H9 (cell line): ENCODE measurements at regions not wholly inside any gene's neighbourhood (a gene's known extent, or its start where the extent isn't known, plus 50 kb on each side); places are given as distances from the start of the nearest gene placed in this dataset.
A peak's percentile ranks its signal among the peaks of the same experiment; 100 is the strongest.

ENCODE experiments used
- DNase-seq: peaks from one replicate; pipeline ENCODE4 v3.0.0-alpha.2; 2017
- H2AFZ ChIP-seq: one replicate; pipeline ENCODE4 v1.6.1; 2013; ENCODE audit warnings: mild to moderate bottlenecking, low read length, control low read depth, moderate library complexity
- H2AK5ac ChIP-seq: 2 replicates; pipeline ENCODE4 v1.6.1; 2013; ENCODE audit warnings: low read length, control low read depth, mixed read lengths; ENCODE audit not compliant: insufficient read length
- H2BK120ac ChIP-seq: one replicate; pipeline ENCODE4 v1.6.1; 2013; ENCODE audit warnings: low read depth, mild to moderate bottlenecking, low read length, control low read depth, inconsistent platforms; ENCODE audit not compliant: poor library complexity, severe bottlenecking
- H2BK12ac ChIP-seq: 2 replicates; pipeline ENCODE4 v1.6.1; 2013; ENCODE audit warnings: low read length, control low read depth, mixed read lengths, low read depth; ENCODE audit not compliant: insufficient read length
- H2BK15ac ChIP-seq: 2 replicates; pipeline ENCODE4 v1.6.1; 2013; ENCODE audit warnings: low read depth, low read length, control low read depth
- H2BK20ac ChIP-seq: one replicate; pipeline ENCODE4 v1.6.1; 2013; ENCODE audit warnings: low read depth, mild to moderate bottlenecking, low read length, control low read depth, inconsistent platforms; ENCODE audit not compliant: poor library complexity, severe bottlenecking
- H2BK5ac ChIP-seq: 2 replicates; pipeline ENCODE4 v1.6.1; 2013; ENCODE audit warnings: low read length, control low read depth, mixed read lengths; ENCODE audit not compliant: insufficient read length
- H3K14ac ChIP-seq: 2 replicates; pipeline ENCODE4 v1.6.1; 2013; ENCODE audit warnings: low read length, control low read depth; ENCODE audit not compliant: insufficient read depth
- H3K18ac ChIP-seq: 2 replicates; pipeline ENCODE4 v1.6.1; 2013; ENCODE audit warnings: low read depth, mild to moderate bottlenecking, mixed read lengths, low read length, control low read depth; ENCODE audit not compliant: insufficient read length
- H3K23ac ChIP-seq: 2 replicates; pipeline ENCODE4 v1.6.1; 2013; ENCODE audit warnings: low read length, control low read depth, mixed read lengths, low read depth; ENCODE audit not compliant: insufficient read length
- H3K23me2 ChIP-seq: 2 replicates; pipeline ENCODE4 v1.6.1; 2013; ENCODE audit warnings: low read depth, mild to moderate bottlenecking, mixed read lengths, low read length, control low read depth; ENCODE audit not compliant: insufficient read length, poor library complexity, severe bottlenecking
- H3K27ac ChIP-seq: 2 replicates; pipeline ENCODE4 v1.5.1; 2013; ENCODE audit warnings: low read length, control low read depth, mixed read lengths, low read depth; ENCODE audit not compliant: insufficient read length
- H3K27me3 ChIP-seq: 2 replicates; pipeline ENCODE4 v1.6.1; 2013; ENCODE audit warnings: low read length, control low read depth, inconsistent platforms; ENCODE audit not compliant: insufficient read depth
- H3K4ac ChIP-seq: 2 replicates; pipeline ENCODE4 v1.6.1; 2013; ENCODE audit warnings: low read depth, mild to moderate bottlenecking, control low read depth, inconsistent platforms, low read length, moderate library complexity
- H3K4me1 ChIP-seq: 2 replicates; pipeline ENCODE4 v1.6.1; 2013; ENCODE audit warnings: low read length, control low read depth, inconsistent platforms; ENCODE audit not compliant: insufficient read depth
- H3K4me2 ChIP-seq: 2 replicates; pipeline ENCODE4 v1.6.1; 2013; ENCODE audit warnings: low read length, control low read depth, mixed read lengths; ENCODE audit not compliant: insufficient read length, insufficient read depth
- H3K56ac ChIP-seq: 2 replicates; pipeline ENCODE4 v1.6.1; 2013; ENCODE audit warnings: low read depth, mild to moderate bottlenecking, mixed read lengths, low read length, control low read depth; ENCODE audit not compliant: insufficient read length
- H3K79me1 ChIP-seq: 2 replicates; pipeline ENCODE4 v1.6.1; 2013; ENCODE audit warnings: low read depth, mild to moderate bottlenecking, moderate library complexity, low read length, control low read depth, inconsistent platforms; ENCODE audit not compliant: insufficient read depth, poor library complexity, severe bottlenecking
- H3K79me2 ChIP-seq: 2 replicates; pipeline ENCODE4 v1.6.1; 2013; ENCODE audit warnings: low read length, control low read depth, inconsistent platforms; ENCODE audit not compliant: insufficient read depth
- H3K9ac ChIP-seq: 2 replicates; pipeline ENCODE4 v1.6.1; 2013; ENCODE audit warnings: low read length, control low read depth, mixed read lengths; ENCODE audit not compliant: insufficient read length; ENCODE audit errors: extremely low read depth
- H3K9me3 ChIP-seq: one replicate; pipeline ENCODE4 v1.6.1; 2013; ENCODE audit warnings: low read depth, low read length, inconsistent platforms; ENCODE audit not compliant: control insufficient read depth
- H3T11ph ChIP-seq: one replicate; pipeline ENCODE4 v1.6.1; 2013; ENCODE audit warnings: mild to moderate bottlenecking, low read length, control low read depth, inconsistent platforms
- H4K20me1 ChIP-seq: one replicate; pipeline ENCODE4 v1.6.1; 2013; ENCODE audit not compliant: control insufficient read depth, insufficient read length, insufficient read depth
- H4K5ac ChIP-seq: 2 replicates; pipeline ENCODE4 v1.6.1; 2013; ENCODE audit warnings: low read depth, mild to moderate bottlenecking, mixed read lengths, low read length, control low read depth; ENCODE audit not compliant: insufficient read length
- H4K8ac ChIP-seq: replicated peaks from 2 replicates; pipeline ENCODE4 v1.6.1; 2013; ENCODE audit warnings: low read length, control low read depth, mixed read lengths, low read depth; ENCODE audit not compliant: insufficient read length
- H4K91ac ChIP-seq: 2 replicates; pipeline ENCODE4 v1.6.1; 2013; ENCODE audit warnings: low read depth, mild to moderate bottlenecking, moderate library complexity, mixed read lengths, low read length, control low read depth; ENCODE audit not compliant: insufficient read length
- H3K27ac Mint-ChIP-seq, 3 experiments: 2 replicates in 2 of 3; 3 replicates in 1 of 3; pipeline ENCODE4 v1.8.0; 2020 to 2021; ENCODE audit warnings: mixed read lengths in 3 of 3, mild to moderate bottlenecking in 1 of 3, moderate library complexity in 1 of 3
- H3K27me3 Mint-ChIP-seq: 2 replicates; pipeline ENCODE4 v1.8.0; 2021; ENCODE audit warnings: low read depth, mild to moderate bottlenecking, moderate library complexity, mixed read lengths
- H3K36me3 Mint-ChIP-seq, 3 experiments: 2 replicates in 2 of 3; 3 replicates in 1 of 3; pipeline ENCODE4 v1.8.0; 2020 to 2021; ENCODE audit warnings: low read depth in 3 of 3, mixed read lengths in 3 of 3; ENCODE audit not compliant: insufficient read depth in 1 of 3
- H3K4me1 Mint-ChIP-seq, 2 experiments: 2 replicates each; pipeline ENCODE4 v1.8.0; 2020; ENCODE audit warnings: mixed read lengths in 2 of 2
- H3K4me3 Mint-ChIP-seq, 2 experiments: 2 replicates in 1 of 2; 3 replicates in 1 of 2; pipeline ENCODE4 v1.8.0; 2020 to 2021; ENCODE audit warnings: mild to moderate bottlenecking in 2 of 2, mixed read lengths in 2 of 2, moderate library complexity in 1 of 2
- H3K9me3 Mint-ChIP-seq, 2 experiments: 2 replicates in 1 of 2; 3 replicates in 1 of 2; pipeline ENCODE4 v1.8.0; 2020; ENCODE audit warnings: mild to moderate bottlenecking in 2 of 2, mixed read lengths in 2 of 2, moderate library complexity in 1 of 2
- CTCF ChIP-seq: fragments of 200-600 bp; sonication (generic); conservative IDR thresholded peaks from 3 replicates; pipeline ENCODE4 v1.8.0; 2021; ENCODE audit warnings: antibody characterized with exemption, mild to moderate bottlenecking
- WGBS: extraction: QIAGEN DNeasy Blood & Tissue Kit; methylation state at CpG from one replicate; pipeline ENCODE4 v1.1.7; 2013; ENCODE audit warnings: missing lambda C conversion rate, low lambda C conversion rate, mixed read lengths; ENCODE audit not compliant: insufficient read length; ENCODE audit errors: extremely low coverage; 5-methylcytosine and 5-hydroxymethylcytosine counted together

GRCh38 chr18:11310476-11311086, 161.2 kb upstream of the PIEZO2 start:
- Histone ChIP-seq H3K9me3 (no peaks in the 10 kb centered on the region), H3K4me1 (no peaks in the 10 kb centered on the region), H2AK5ac (no peak overlapping the region), H3K23ac (no peak overlapping the region), H4K5ac (no peak overlapping the region), H3K9ac (no peak overlapping the region), H2BK120ac (no peak overlapping the region), H3K4ac (no peak overlapping the region), H3K14ac (no peak overlapping the region), H2BK12ac (no peak overlapping the region), H3K18ac (no peak overlapping the region), H2BK20ac (no peak overlapping the region), H4K8ac (no peak overlapping the region), H3T11ph (no peak overlapping the region), H3K56ac (no peak overlapping the region), H3K27me3 (no peaks in the 10 kb centered on the region), H3K79me1 (no peaks in the 10 kb centered on the region), H3K4me2 (no peak overlapping the region), H2BK15ac (no peak overlapping the region), H2AFZ (no peak overlapping the region), H3K23me2 (no peaks in the 10 kb centered on the region), H4K91ac (no peak overlapping the region), H4K20me1 (no peaks in the 10 kb centered on the region), H2BK5ac (no peak overlapping the region), H3K27ac (no peak overlapping the region), H3K79me2 (no peaks in the 10 kb centered on the region)
- peaks cover 3% of the 10 kb centered on the region; the same call in 1 of the 2 replicates for H3K27me3 Mint-ChIP-seq
- no peak overlapping the region for H3K27ac Mint-ChIP-seq
- peaks cover 2 to 4% of the 10 kb centered on the region in 2 experiments; a peak in 1 of 4 replicates for H3K4me1 Mint-ChIP-seq
- H3K9me3 Mint-ChIP-seq = peaks cover 5 to 7% of the 10 kb centered on the region in 2 experiments; a peak in 3 of 5 replicates
- peak; percentile 90 for TF ChIP-seq CTCF
- no peak overlapping the region for H3K4me3 Mint-ChIP-seq
- peak; percentile 71 for DNase-seq
- H3K36me3 Mint-ChIP-seq = peaks cover 0 to 6% (median 2%) of the 10 kb centered on the region in 3 experiments; a peak in 1 of 7 replicates
- no CpG with 5 or more reads among the region's 1 CpG for WGBS
